Vagina (tissue), 2 donors: ENCODE measurements at regions not wholly inside any gene's neighbourhood (a gene's known extent, or its start where the extent isn't known, plus 50 kb on each side); places are given as distances from the start of the nearest gene placed in this dataset.

Experiments used
- POLR2A ChIP-seq, 2 donors: fragments of 450-650 bp; IDR thresholded peaks; one replicate each; pipeline ENCODE4 v1.6.1; 2017; ENCODE audit warnings: antibody characterized with exemption in 2 of 2, mild to moderate bottlenecking in 2 of 2, moderate library complexity in 2 of 2
- POLR2AphosphoS5 ChIP-seq, 2 donors: sonication (generic); formaldehyde crosslinking; IDR thresholded peaks; one replicate each; pipeline ENCODE4 v1.9.0; 2017; ENCODE audit warnings: antibody characterized with exemption in 2 of 2, mild to moderate bottlenecking in 2 of 2, low read depth in 1 of 2; ENCODE audit not compliant: insufficient read depth in 1 of 2
- TF ChIP-seq, protein P1 (sequence below), 3 experiments: fragments of 450-650 bp in 2 of 3; fragments of 200-600 bp in 1 of 3; sonication (generic) in 1 of 3; IDR thresholded peaks; one replicate each; pipeline ENCODE4 v1.5.1; 2017 to 2019; ENCODE audit warnings: antibody characterized with exemption in 3 of 3, mild to moderate bottlenecking in 2 of 3, moderate library complexity in 2 of 3

DNA sequence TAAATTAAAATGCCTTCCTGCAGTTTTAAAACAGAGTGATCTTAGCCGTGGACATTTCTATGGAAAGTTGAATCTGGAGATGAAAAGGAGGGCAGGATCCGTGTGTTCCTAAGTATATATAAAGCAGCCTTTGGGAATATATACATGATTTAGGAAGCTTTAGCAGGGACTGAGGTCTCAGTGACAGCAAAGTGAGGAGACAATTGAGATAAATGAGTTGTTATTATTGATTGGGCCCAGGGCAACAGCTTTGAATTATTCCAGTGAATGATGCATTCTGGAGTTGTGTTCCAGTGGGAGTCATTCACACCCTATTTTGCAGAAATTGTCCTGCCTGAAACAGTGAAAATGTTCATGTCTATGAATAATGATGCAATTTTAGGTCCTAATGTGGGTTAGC is 281.4 kb downstream of the BCHE start:
- TF ChIP-seq, protein P1, sequence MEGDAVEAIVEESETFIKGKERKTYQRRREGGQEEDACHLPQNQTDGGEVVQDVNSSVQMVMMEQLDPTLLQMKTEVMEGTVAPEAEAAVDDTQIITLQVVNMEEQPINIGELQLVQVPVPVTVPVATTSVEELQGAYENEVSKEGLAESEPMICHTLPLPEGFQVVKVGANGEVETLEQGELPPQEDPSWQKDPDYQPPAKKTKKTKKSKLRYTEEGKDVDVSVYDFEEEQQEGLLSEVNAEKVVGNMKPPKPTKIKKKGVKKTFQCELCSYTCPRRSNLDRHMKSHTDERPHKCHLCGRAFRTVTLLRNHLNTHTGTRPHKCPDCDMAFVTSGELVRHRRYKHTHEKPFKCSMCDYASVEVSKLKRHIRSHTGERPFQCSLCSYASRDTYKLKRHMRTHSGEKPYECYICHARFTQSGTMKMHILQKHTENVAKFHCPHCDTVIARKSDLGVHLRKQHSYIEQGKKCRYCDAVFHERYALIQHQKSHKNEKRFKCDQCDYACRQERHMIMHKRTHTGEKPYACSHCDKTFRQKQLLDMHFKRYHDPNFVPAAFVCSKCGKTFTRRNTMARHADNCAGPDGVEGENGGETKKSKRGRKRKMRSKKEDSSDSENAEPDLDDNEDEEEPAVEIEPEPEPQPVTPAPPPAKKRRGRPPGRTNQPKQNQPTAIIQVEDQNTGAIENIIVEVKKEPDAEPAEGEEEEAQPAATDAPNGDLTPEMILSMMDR (IDR thresholded peaks at IDR 0.05), result no peak
- TF ChIP-seq POLR2AphosphoS5 (IDR thresholded peaks at IDR 0.05; ENCODE audit: insufficient read depth in 1 of 2, low read depth in 1 of 2) (no peak), POLR2A (IDR thresholded peaks at IDR 0.05) (no peak)
